Neuronal stem cell (in vitro differentiated cells): ENCODE measurements at regions not wholly inside any gene's neighbourhood (a gene's known extent, or its start where the extent isn't known, plus 50 kb on each side); places are given as distances from the start of the nearest gene placed in this dataset.

Source experiments
- DNase-seq: peaks from one replicate; pipeline ENCODE4 v3.0.0-alpha.2; 2013; ENCODE audit warnings: low spot score
- H2AFZ ChIP-seq: one replicate; pipeline ENCODE4 v1.6.1; 2013; ENCODE audit warnings: mild to moderate bottlenecking, low read length, inconsistent platforms
- H2AK5ac ChIP-seq: 2 replicates; pipeline ENCODE4 v1.6.1; 2013; ENCODE audit warnings: low read depth, mild to moderate bottlenecking, inconsistent platforms, low read length, moderate library complexity, mixed read lengths
- H2BK120ac ChIP-seq: 2 replicates; pipeline ENCODE4 v1.6.1; 2013; ENCODE audit warnings: low read depth, mild to moderate bottlenecking, inconsistent platforms, low read length, moderate library complexity, mixed read lengths
- H2BK12ac ChIP-seq: one replicate; pipeline ENCODE4 v1.6.1; 2013; ENCODE audit warnings: low read length, inconsistent platforms
- H2BK15ac ChIP-seq: 2 replicates; pipeline ENCODE4 v1.6.1; 2013; ENCODE audit warnings: mild to moderate bottlenecking, low read length, inconsistent platforms, mixed read lengths
- H2BK5ac ChIP-seq: one replicate; pipeline ENCODE4 v1.6.1; 2013; ENCODE audit warnings: inconsistent platforms, mild to moderate bottlenecking, low read length, moderate library complexity
- H3K14ac ChIP-seq: one replicate; pipeline ENCODE4 v1.6.1; 2013; ENCODE audit warnings: low read length, inconsistent platforms
- H3K18ac ChIP-seq: 2 replicates; pipeline ENCODE4 v1.6.1; 2013; ENCODE audit warnings: low read length, inconsistent platforms
- H3K23ac ChIP-seq: 2 replicates; pipeline ENCODE4 v1.6.1; 2013; ENCODE audit warnings: low read depth, mild to moderate bottlenecking, mixed read lengths, low read length, inconsistent platforms; ENCODE audit not compliant: poor library complexity
- H3K27ac ChIP-seq: replicated peaks from 3 replicates; pipeline ENCODE4 v1.5.1; 2013; ENCODE audit warnings: low read length, inconsistent platforms
- H3K27me3 ChIP-seq, 3 experiments: 2 replicates each; pipeline ENCODE4 v1.6.1; 2013; ENCODE audit warnings: low read length in 3 of 3, mild to moderate bottlenecking in 2 of 3, inconsistent platforms in 1 of 3, low read depth in 1 of 3, mixed read lengths in 1 of 3, moderate library complexity in 1 of 3; ENCODE audit not compliant: control insufficient read depth in 3 of 3, insufficient read depth in 3 of 3
- H3K36me3 ChIP-seq, 2 donors: replicated peaks in 1 of 2; 2 replicates each; pipeline ENCODE4 v1.6.1; 2013; ENCODE audit warnings: low read length in 2 of 2; ENCODE audit not compliant: control insufficient read depth in 2 of 2, insufficient read depth in 2 of 2
- H3K4ac ChIP-seq: 2 replicates; pipeline ENCODE4 v1.6.1; 2013; ENCODE audit warnings: inconsistent platforms, mild to moderate bottlenecking, low read length, moderate library complexity
- H3K4me1 ChIP-seq, 2 donors: 1 replicate in 1 of 2; 2 replicates in 1 of 2; pipeline ENCODE4 v1.6.1; 2013; ENCODE audit warnings: low read length in 2 of 2, low read depth in 1 of 2; ENCODE audit not compliant: control insufficient read depth in 2 of 2, insufficient read depth in 1 of 2
- H3K4me2 ChIP-seq: one replicate; pipeline ENCODE4 v1.6.1; 2013; ENCODE audit warnings: mild to moderate bottlenecking, low read length, inconsistent platforms; ENCODE audit not compliant: insufficient read depth, poor library complexity, severe bottlenecking
- H3K4me3 ChIP-seq, 2 donors: 2 replicates each; pipeline ENCODE4 v1.5.1; 2013; ENCODE audit warnings: low read length in 2 of 2, mild to moderate bottlenecking in 2 of 2, inconsistent platforms in 1 of 2, moderate library complexity in 1 of 2
- H3K79me1 ChIP-seq: one replicate; pipeline ENCODE4 v1.6.1; 2013; ENCODE audit warnings: low read depth, mild to moderate bottlenecking, inconsistent platforms, low read length, moderate library complexity
- H3K9ac ChIP-seq: one replicate; pipeline ENCODE4 v1.6.1; 2013; ENCODE audit warnings: mild to moderate bottlenecking, low read depth, low read length, inconsistent platforms; ENCODE audit not compliant: poor library complexity
- H3K9me3 ChIP-seq, 2 donors: replicated peaks in 1 of 2; 2 replicates each; pipeline versions ENCODE3 to v1.6.1; 2013; ENCODE audit warnings: low read length in 2 of 2, mild to moderate bottlenecking in 2 of 2, inconsistent platforms in 1 of 2, low read depth in 1 of 2, mixed read lengths in 1 of 2, moderate library complexity in 1 of 2; ENCODE audit not compliant: control insufficient read depth in 2 of 2, insufficient read depth in 1 of 2
- H4K8ac ChIP-seq: one replicate; pipeline ENCODE4 v1.6.1; 2013; ENCODE audit warnings: low read depth, mild to moderate bottlenecking, inconsistent platforms, low read length, moderate library complexity
- H4K91ac ChIP-seq: one replicate; pipeline ENCODE4 v1.6.1; 2013; ENCODE audit warnings: low read length, low read depth, mild to moderate bottlenecking, inconsistent platforms; ENCODE audit not compliant: poor library complexity
- WGBS, 2 donors: extraction: QIAGEN DNeasy Blood & Tissue Kit; methylation state at CpG; one replicate each; pipeline ENCODE4 v1.1.7; 2013; ENCODE audit warnings: missing lambda C conversion rate in 2 of 2, mixed read lengths in 1 of 2; ENCODE audit not compliant: insufficient read length in 2 of 2, insufficient replicate concordance in 1 of 2; ENCODE audit errors: extremely low coverage in 2 of 2; 5-methylcytosine and 5-hydroxymethylcytosine counted together

DNA sequence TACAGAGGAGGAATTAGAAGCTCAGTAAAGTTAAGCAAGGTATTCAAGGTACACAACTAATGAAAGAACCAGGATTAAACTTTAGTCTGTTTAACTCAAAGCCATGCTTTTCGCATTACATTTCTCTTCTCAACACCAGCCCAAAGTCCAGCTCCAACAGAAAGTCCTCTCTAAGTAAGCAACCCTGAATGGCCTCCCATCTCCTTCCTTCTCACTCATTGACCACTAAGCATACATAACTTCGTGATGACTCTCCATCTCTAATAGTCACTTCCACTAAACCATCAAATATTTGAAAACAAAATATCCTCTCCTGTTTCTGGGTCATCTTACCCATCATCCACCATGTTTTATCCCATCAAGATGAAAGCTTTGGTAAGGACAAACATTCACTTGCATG, 219.8 kb downstream of the RAD51AP2 start:
- DNase-seq = no peak
- WGBS, 2 donors = no CpG with 5 or more reads among the region's 2 CpGs
- H3K18ac ChIP-seq = no peak overlapping the region
- no peaks in the 10 kb centered on the region for H3K79me1 ChIP-seq
- H2BK15ac ChIP-seq = no peak overlapping the region
- peaks cover 0 to 1% of the 10 kb centered on the region in 2 donors for H3K4me1 ChIP-seq
- H4K8ac ChIP-seq = no peak overlapping the region
- H3K4ac ChIP-seq = no peak overlapping the region
- H2AK5ac ChIP-seq = no peak overlapping the region
- no peak overlapping the region for H3K4me2 ChIP-seq
- H3K27me3 ChIP-seq = no peaks in the 10 kb centered on the region
- H3K9me3 ChIP-seq = no peaks in the 10 kb centered on the region
- H4K91ac ChIP-seq = no peak overlapping the region
- no peaks in the 10 kb centered on the region for H3K36me3 ChIP-seq
- no peak overlapping the region for H3K9ac ChIP-seq
- H3K27ac ChIP-seq = no peak overlapping the region
- H3K23ac ChIP-seq = no peak overlapping the region
- no peak overlapping the region for H2BK12ac ChIP-seq
- H3K14ac ChIP-seq = no peak overlapping the region
- H2BK120ac ChIP-seq = no peak overlapping the region
- no peak overlapping the region for H3K4me3 ChIP-seq
- no peak overlapping the region for H2AFZ ChIP-seq
- H2BK5ac ChIP-seq = no peak overlapping the region

GRCh38 chr2:17296686-17297085, 221.6 kb downstream of the RAD51AP2 start:
- Histone ChIP-seq H3K23ac (no peak overlapping the region), H4K8ac (no peak overlapping the region), H2BK12ac (no peak overlapping the region), H3K9ac (no peak overlapping the region), H3K36me3 (no peaks in the 10 kb centered on the region), H2BK15ac (no peak overlapping the region), H4K91ac (no peak overlapping the region), H2BK120ac (no peak overlapping the region), H2BK5ac (no peak overlapping the region), H3K4me1 (peaks cover 0 to 1% of the 10 kb centered on the region in 2 donors), H3K9me3 (no peaks in the 10 kb centered on the region), H3K4me2 (no peak overlapping the region), H3K18ac (no peak overlapping the region), H3K79me1 (no peaks in the 10 kb centered on the region), H3K4ac (no peak overlapping the region), H3K27me3 (no peaks in the 10 kb centered on the region), H3K14ac (no peak overlapping the region), H3K4me3 (no peak overlapping the region), H2AK5ac (no peak overlapping the region), H2AFZ (no peak overlapping the region), H3K27ac (no peak overlapping the region)
- DNase-seq = no peak

DNA sequence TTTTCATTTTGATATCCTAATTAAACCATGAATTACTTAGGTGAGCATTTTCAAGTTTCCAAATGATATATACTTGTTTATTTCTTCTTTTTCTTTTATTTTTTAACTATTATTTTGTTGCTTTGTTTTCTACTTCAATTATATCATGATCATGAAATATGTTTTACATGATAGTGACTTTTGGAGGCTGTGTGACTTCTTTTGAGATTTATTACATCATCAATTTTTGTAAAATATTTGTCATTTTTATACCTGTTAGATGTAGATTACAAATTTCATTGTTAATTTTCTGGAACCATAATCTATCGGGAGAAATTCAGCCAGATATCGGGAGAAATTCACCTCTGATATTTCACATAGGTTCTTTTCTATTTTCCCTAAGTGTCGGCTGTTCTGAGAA, 228.6 kb downstream of the RAD51AP2 start:
- Histone ChIP-seq H3K27me3 (no peaks in the 10 kb centered on the region), H4K91ac (no peak overlapping the region), H2BK120ac (no peak overlapping the region), H3K9me3 (no peaks in the 10 kb centered on the region), H3K36me3 (no peaks in the 10 kb centered on the region), H3K18ac (no peak overlapping the region), H3K23ac (no peak overlapping the region), H2AFZ (no peak overlapping the region), H2BK15ac (no peak overlapping the region), H3K4me1 (no peaks in the 10 kb centered on the region), H3K4me3 (no peak overlapping the region), H3K27ac (no peak overlapping the region), H3K4me2 (no peak overlapping the region), H2BK5ac (no peak overlapping the region), H3K79me1 (no peaks in the 10 kb centered on the region), H3K14ac (no peak overlapping the region), H4K8ac (no peak overlapping the region), H2AK5ac (no peak overlapping the region), H2BK12ac (no peak overlapping the region), H3K9ac (no peak overlapping the region), H3K4ac (no peak overlapping the region)
- no CpG with 5 or more reads among the region's 3 CpGs for WGBS, 2 donors
- DNase-seq = no peak

GRCh38 chr2:17287183-17287582, 231.1 kb downstream of the RAD51AP2 start:
- no peaks in the 10 kb centered on the region for H3K27me3 ChIP-seq
- DNase-seq = no peak
- H2BK120ac ChIP-seq = no peak overlapping the region
- H2BK5ac ChIP-seq = no peak overlapping the region
- no peak overlapping the region for H3K27ac ChIP-seq
- WGBS, 2 donors = no CpG with 5 or more reads among the region's 1 CpG
- H2AFZ ChIP-seq = no peak overlapping the region
- H3K4me1 ChIP-seq = no peaks in the 10 kb centered on the region
- H3K4me2 ChIP-seq = no peak overlapping the region
- no peak overlapping the region for H3K4me3 ChIP-seq
- no peak overlapping the region for H3K18ac ChIP-seq
- H3K4ac ChIP-seq = no peak overlapping the region
- no peaks in the 10 kb centered on the region for H3K79me1 ChIP-seq
- no peak overlapping the region for H3K9ac ChIP-seq
- H2BK15ac ChIP-seq = no peak overlapping the region
- no peak overlapping the region for H3K14ac ChIP-seq
- no peak overlapping the region for H4K91ac ChIP-seq
- no peaks in the 10 kb centered on the region for H3K36me3 ChIP-seq
- no peak overlapping the region for H2BK12ac ChIP-seq
- no peak overlapping the region for H3K23ac ChIP-seq
- no peaks in the 10 kb centered on the region for H3K9me3 ChIP-seq
- no peak overlapping the region for H4K8ac ChIP-seq
- no peak overlapping the region for H2AK5ac ChIP-seq
